Caco-2 (cell line): ENCODE measurements at regions not wholly inside any gene's neighbourhood (a gene's known extent, or its start where the extent isn't known, plus 50 kb on each side); places are given as distances from the start of the nearest gene placed in this dataset.

Experiments
- BruUV-seq: library from RNA; stranded (reverse); fragments of 400-500 nt; replicated peaks from 2 replicates; lab custom pipeline; 2021; lab: Mats Ljungman, UMichigan
- CTCF ChIA-PET: fragments of 300-600 bp; sonication (Branson Sonifier 250); formaldehyde crosslinking; loops from one replicate; lab custom pipeline; 2022; ENCODE audit warnings: antibody characterized with exemption; lab: Charles Lee
- POLR2A ChIA-PET: fragments of 300-600 bp; sonication (Branson Sonifier 250); formaldehyde crosslinking; loops from one replicate; lab custom pipeline; 2022; ENCODE audit warnings: antibody characterized with exemption; lab: Charles Lee
- DNase-seq, 2 experiments: peaks; one replicate each; pipeline versions ENCODE4 v3.0.0 to v3.0.0-alpha.2; 2020 to 2022
- H3K27me3 ChIP-seq: replicated peaks from 2 replicates; pipeline ENCODE4 v1.6.0; 2011; ENCODE audit warnings: low read length; ENCODE audit not compliant: control insufficient read depth, insufficient read depth
- H3K36me3 ChIP-seq: 2 replicates; pipeline ENCODE4 v1.5.1; 2011; ENCODE audit warnings: low read length; ENCODE audit not compliant: control insufficient read depth, insufficient read depth
- H3K4me1 ChIP-seq: fragments of 250-450 bp; sonication (Bioruptor Pico); 2 replicates; pipeline ENCODE4 v1.5.1; 2020; ENCODE audit warnings: mild to moderate bottlenecking
- H3K4me3 ChIP-seq: 2 replicates; pipeline ENCODE4 v1.5.1; 2011; ENCODE audit warnings: low read depth, mild to moderate bottlenecking, control low read depth, low read length
- H3K9me3 ChIP-seq: fragments of 250-450 bp; sonication (Bioruptor Pico); 2 replicates; pipeline ENCODE4 v1.5.1; 2020; ENCODE audit warnings: mild to moderate bottlenecking, moderate library complexity
- H3K27ac Mint-ChIP-seq: one replicate; pipeline ENCODE4 v1.8.0; 2022; ENCODE audit warnings: mixed read lengths; ENCODE audit not compliant: unreplicated experiment
- H3K27me3 Mint-ChIP-seq: one replicate; pipeline ENCODE4 v1.8.0; 2022; ENCODE audit warnings: mixed read lengths; ENCODE audit not compliant: insufficient read depth, unreplicated experiment
- H3K36me3 Mint-ChIP-seq: one replicate; pipeline ENCODE4 v1.8.0; 2022; ENCODE audit warnings: mild to moderate bottlenecking, mixed read lengths; ENCODE audit not compliant: insufficient read depth, unreplicated experiment
- H3K4me1 Mint-ChIP-seq: one replicate; pipeline ENCODE4 v1.8.0; 2022; ENCODE audit warnings: low read depth, mixed read lengths; ENCODE audit not compliant: unreplicated experiment
- H3K4me3 Mint-ChIP-seq: one replicate; pipeline ENCODE4 v1.8.0; 2022; ENCODE audit warnings: mild to moderate bottlenecking, moderate library complexity, mixed read lengths; ENCODE audit not compliant: unreplicated experiment
- H3K9me3 Mint-ChIP-seq: one replicate; pipeline ENCODE4 v1.8.0; 2022; ENCODE audit warnings: mixed read lengths; ENCODE audit not compliant: unreplicated experiment
- intact Hi-C: fragments of 100-400 bp; cut with micrococcal nuclease; formaldehyde crosslinking; loops from one replicate; pipeline ENCODE4 v1.10.0; 2022; ENCODE audit not compliant: unreplicated experiment
- TF ChIP-seq, protein P1 (sequence below), 2 experiments: fragments of 200-600 bp in 1 of 2; IDR thresholded peaks; 1 replicate in 1 of 2; 2 replicates in 1 of 2; pipeline versions ENCODE4 v1.5.1 to v1.8.0; 2011 to 2022; ENCODE audit warnings: antibody characterized with exemption in 1 of 2, control low read depth in 1 of 2, inconsistent platforms in 1 of 2, low read depth in 1 of 2, low read length in 1 of 2, mild to moderate bottlenecking in 1 of 2, moderate library complexity in 1 of 2; ENCODE audit not compliant: insufficient read depth in 1 of 2, severe bottlenecking in 1 of 2, unreplicated experiment in 1 of 2

DNA sequence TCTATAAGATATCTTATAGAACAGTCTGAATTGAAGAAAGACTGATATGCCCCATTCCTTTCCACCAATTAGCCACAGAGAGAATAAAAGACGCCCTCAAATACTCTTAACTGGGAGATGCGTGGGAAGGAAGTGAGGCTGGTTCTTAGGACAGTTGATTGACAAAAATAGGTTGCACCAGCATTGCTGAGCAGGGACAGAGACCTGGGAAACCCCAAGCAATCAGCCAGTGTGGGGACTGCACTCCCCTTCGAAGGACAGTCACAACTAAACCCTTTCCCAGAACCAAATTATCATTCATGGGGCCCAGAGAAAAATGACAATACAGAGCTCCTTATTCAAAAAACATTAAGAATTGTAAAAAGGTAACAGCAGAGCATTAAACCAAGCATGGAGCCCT is 196.9 kb upstream of the GHITM start:
- no peak overlapping the region for H3K4me3 ChIP-seq
- ChIA-PET CTCF (no interaction called here), POLR2A (no interaction called here)
- peaks cover 2% of the 10 kb centered on the region for H3K27me3 ChIP-seq
- DNase-seq = no peak
- Mint-ChIP-seq H3K4me1 (no peaks in the 10 kb centered on the region), H3K9me3 (no peaks in the 10 kb centered on the region), H3K27ac (no peak overlapping the region), H3K36me3 (no peaks in the 10 kb centered on the region), H3K27me3 (peaks cover 27% of the 10 kb centered on the region), H3K4me3 (no peak overlapping the region)
- H3K4me1 ChIP-seq = no peaks in the 10 kb centered on the region
- TF ChIP-seq, protein P1, sequence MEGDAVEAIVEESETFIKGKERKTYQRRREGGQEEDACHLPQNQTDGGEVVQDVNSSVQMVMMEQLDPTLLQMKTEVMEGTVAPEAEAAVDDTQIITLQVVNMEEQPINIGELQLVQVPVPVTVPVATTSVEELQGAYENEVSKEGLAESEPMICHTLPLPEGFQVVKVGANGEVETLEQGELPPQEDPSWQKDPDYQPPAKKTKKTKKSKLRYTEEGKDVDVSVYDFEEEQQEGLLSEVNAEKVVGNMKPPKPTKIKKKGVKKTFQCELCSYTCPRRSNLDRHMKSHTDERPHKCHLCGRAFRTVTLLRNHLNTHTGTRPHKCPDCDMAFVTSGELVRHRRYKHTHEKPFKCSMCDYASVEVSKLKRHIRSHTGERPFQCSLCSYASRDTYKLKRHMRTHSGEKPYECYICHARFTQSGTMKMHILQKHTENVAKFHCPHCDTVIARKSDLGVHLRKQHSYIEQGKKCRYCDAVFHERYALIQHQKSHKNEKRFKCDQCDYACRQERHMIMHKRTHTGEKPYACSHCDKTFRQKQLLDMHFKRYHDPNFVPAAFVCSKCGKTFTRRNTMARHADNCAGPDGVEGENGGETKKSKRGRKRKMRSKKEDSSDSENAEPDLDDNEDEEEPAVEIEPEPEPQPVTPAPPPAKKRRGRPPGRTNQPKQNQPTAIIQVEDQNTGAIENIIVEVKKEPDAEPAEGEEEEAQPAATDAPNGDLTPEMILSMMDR (IDR thresholded peaks at IDR 0.05; ENCODE audit: insufficient read depth in 1 of 2, low read depth in 1 of 2, low read length in 1 of 2, severe bottlenecking in 1 of 2, unreplicated experiment in 1 of 2) = no peak
- intact Hi-C loops = no loop called here
- H3K9me3 ChIP-seq = no peaks in the 10 kb centered on the region
- no peaks in the 10 kb centered on the region for H3K36me3 ChIP-seq
- no TSS peak for BruUV-seq

DNA sequence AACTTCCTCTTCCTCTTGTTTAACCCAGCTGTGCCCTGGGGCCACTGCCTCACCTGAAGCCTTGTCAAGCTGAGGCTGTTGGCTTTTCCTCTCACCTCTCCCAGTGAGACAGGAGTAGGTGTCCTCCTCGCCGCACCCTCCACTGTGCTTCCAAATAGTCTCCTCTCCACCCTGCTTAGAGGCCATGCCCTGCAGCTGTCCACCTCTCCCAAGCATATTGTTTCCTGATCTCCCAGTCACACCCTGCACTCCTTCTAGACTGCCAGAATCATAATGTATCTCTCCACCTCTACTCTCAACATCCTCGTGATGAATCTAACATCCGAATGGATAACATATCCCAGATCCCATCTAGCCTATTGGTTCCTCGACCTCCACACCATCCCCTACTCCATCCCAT is 196.3 kb upstream of the GHITM start:
- CTCF ChIA-PET = no interaction called here

DNA sequence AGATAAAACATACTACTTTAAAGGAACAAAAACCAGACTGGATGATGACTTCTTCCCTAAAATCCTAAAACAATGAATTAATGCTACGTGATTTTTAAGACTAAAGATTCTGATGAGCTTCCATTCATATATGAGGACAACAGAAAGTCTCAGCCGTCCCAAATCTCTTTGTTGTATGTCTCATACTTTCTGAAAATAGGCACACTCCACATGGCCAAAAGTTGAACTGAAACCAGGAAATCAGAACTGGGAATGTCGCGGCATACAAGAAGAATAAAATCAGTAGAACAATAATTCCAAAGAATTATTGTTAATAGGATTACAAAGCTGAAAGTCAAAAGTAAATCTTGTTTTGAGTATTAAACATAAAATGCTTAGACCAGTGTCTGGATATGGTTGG is 195.4 kb upstream of the GHITM start:
- BruUV-seq = no TSS peak
- H3K27ac Mint-ChIP-seq = no peak overlapping the region

More for the DNA sequence above, 196.3 kb upstream of the GHITM start:
- Mint-ChIP-seq H3K27ac (no peak overlapping the region), H3K4me3 (no peak overlapping the region), H3K9me3 (no peaks in the 10 kb centered on the region), H3K4me1 (no peaks in the 10 kb centered on the region), H3K27me3 (peaks cover 30% of the 10 kb centered on the region), H3K36me3 (no peaks in the 10 kb centered on the region)
- Histone ChIP-seq H3K27me3 (peaks cover 2% of the 10 kb centered on the region), H3K4me1 (no peaks in the 10 kb centered on the region), H3K9me3 (no peaks in the 10 kb centered on the region), H3K36me3 (no peaks in the 10 kb centered on the region), H3K4me3 (no peak overlapping the region)
- TF ChIP-seq, protein P1 (IDR thresholded peaks at IDR 0.05; ENCODE audit: insufficient read depth in 1 of 2, low read depth in 1 of 2, low read length in 1 of 2, severe bottlenecking in 1 of 2, unreplicated experiment in 1 of 2) = no peak
- POLR2A ChIA-PET = no interaction called here
- no TSS peak for BruUV-seq
- intact Hi-C loops = no loop called here
- no peak for DNase-seq

More for the DNA sequence above, 195.4 kb upstream of the GHITM start:
- H3K4me3 Mint-ChIP-seq = no peak overlapping the region
- Histone ChIP-seq H3K9me3 (no peaks in the 10 kb centered on the region), H3K4me3 (no peak overlapping the region), H3K4me1 (no peaks in the 10 kb centered on the region), H3K27me3 (no peaks in the 10 kb centered on the region; the same call in none of the 2 replicates), H3K36me3 (no peaks in the 10 kb centered on the region)
- intact Hi-C loops = no loop called here
- DNase-seq = no peak
- POLR2A ChIA-PET = no interaction called here
- H3K9me3 Mint-ChIP-seq = no peaks in the 10 kb centered on the region
- CTCF ChIA-PET = no interaction called here
- TF ChIP-seq, protein P1 (IDR thresholded peaks at IDR 0.05; ENCODE audit: insufficient read depth in 1 of 2, low read depth in 1 of 2, low read length in 1 of 2, severe bottlenecking in 1 of 2, unreplicated experiment in 1 of 2) = no peak
- H3K4me1 Mint-ChIP-seq = no peaks in the 10 kb centered on the region
- peaks cover 30% of the 10 kb centered on the region for H3K27me3 Mint-ChIP-seq
- no peaks in the 10 kb centered on the region for H3K36me3 Mint-ChIP-seq
